Thyroid gland (tissue), 4 donors: ENCODE measurements at regions not wholly inside any gene's neighbourhood (a gene's known extent, or its start where the extent isn't known, plus 50 kb on each side); places are given as distances from the start of the nearest gene placed in this dataset.
A peak's percentile ranks its signal among the peaks of the same experiment; 100 is the strongest.

Source experiments
- POLR2A ChIP-seq, 2 donors: fragments of 450-650 bp; IDR thresholded peaks; one replicate each; pipeline ENCODE4 v1.6.1; 2017; ENCODE audit warnings: antibody characterized with exemption in 2 of 2, mild to moderate bottlenecking in 2 of 2, moderate library complexity in 1 of 2
- TF ChIP-seq, protein P1 (sequence below), 6 experiments: fragments of 200-600 bp in 3 of 6; fragments of 450-650 bp in 3 of 6; sonication (generic) in 3 of 6; IDR thresholded peaks; one replicate each; pipeline ENCODE4 v1.5.1; 2016 to 2019; ENCODE audit warnings: antibody characterized with exemption in 6 of 6, mild to moderate bottlenecking in 2 of 6, inconsistent platforms in 1 of 6, moderate library complexity in 1 of 6

DNA sequence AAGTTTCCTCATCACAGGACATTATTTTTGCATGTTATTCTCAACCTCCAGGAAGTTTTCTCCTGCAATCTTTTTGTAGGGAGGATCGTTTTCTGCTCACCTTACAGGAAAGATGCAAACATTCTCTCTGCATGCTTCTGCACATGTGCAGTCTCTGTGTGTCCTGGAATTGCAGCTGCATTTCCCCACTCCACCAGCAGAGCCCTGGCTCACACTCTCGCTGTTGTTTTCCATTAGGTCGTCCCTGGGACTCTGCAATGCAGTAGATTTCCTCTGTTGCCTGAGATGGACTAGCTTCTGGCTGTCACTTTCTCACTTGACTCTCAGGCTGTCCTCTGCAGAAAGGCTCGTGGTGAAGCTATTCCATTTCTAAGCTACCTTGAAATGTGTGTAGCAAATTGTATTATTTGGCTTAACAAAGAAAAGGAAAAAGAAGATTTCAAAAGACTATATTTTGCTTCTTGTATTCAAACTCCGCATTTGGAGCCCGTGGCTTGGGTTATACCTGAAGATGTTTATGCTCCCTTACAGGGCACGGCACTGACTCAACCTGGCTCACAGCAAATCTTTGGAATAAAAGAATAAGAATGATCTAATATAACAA lies 346.7 kb downstream of the RAD51AP2 start:
- TF ChIP-seq, protein P1, sequence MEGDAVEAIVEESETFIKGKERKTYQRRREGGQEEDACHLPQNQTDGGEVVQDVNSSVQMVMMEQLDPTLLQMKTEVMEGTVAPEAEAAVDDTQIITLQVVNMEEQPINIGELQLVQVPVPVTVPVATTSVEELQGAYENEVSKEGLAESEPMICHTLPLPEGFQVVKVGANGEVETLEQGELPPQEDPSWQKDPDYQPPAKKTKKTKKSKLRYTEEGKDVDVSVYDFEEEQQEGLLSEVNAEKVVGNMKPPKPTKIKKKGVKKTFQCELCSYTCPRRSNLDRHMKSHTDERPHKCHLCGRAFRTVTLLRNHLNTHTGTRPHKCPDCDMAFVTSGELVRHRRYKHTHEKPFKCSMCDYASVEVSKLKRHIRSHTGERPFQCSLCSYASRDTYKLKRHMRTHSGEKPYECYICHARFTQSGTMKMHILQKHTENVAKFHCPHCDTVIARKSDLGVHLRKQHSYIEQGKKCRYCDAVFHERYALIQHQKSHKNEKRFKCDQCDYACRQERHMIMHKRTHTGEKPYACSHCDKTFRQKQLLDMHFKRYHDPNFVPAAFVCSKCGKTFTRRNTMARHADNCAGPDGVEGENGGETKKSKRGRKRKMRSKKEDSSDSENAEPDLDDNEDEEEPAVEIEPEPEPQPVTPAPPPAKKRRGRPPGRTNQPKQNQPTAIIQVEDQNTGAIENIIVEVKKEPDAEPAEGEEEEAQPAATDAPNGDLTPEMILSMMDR (IDR thresholded peaks at IDR 0.05) = peak in 5 of 6 experiments; percentile 25 to 69 (median 58)
- TF ChIP-seq POLR2A (IDR thresholded peaks at IDR 0.05) = no peak
